ENCODE measurements at regions not wholly inside any gene's neighbourhood (a gene's known extent, or its start where the extent isn't known, plus 50 kb on each side); places are given as distances from the start of the nearest gene placed in this dataset.

GRCh38 chr5:57931352-57931751 is 448.7 kb upstream of the ACTBL2 start (continued):
- no peak for TF ChIP-seq CHD7 (IDR thresholded peaks at IDR 0.05; ENCODE audit: insufficient replicate concordance, low read length)
- TF ChIP-seq USF2 (IDR thresholded peaks at IDR 0.05; ENCODE audit: low read length), result no peak
- TF ChIP-seq YY1 (IDR thresholded peaks at IDR 0.05; ENCODE audit: low read depth, low read length), result no peak
- TF ChIP-seq SIRT6 (IDR thresholded peaks at IDR 0.05; ENCODE audit: low read length), result no peak

All from H1 (cell line).